ENCODE measurements at regions not wholly inside any gene's neighbourhood (a gene's known extent, or its start where the extent isn't known, plus 50 kb on each side); places are given as distances from the start of the nearest gene placed in this dataset.
"Not testable (repeated sequence)": the region's sequence is repeated elsewhere in the genome, so short reads cannot be mapped to it uniquely, and the experiment has no call there.

DNA sequence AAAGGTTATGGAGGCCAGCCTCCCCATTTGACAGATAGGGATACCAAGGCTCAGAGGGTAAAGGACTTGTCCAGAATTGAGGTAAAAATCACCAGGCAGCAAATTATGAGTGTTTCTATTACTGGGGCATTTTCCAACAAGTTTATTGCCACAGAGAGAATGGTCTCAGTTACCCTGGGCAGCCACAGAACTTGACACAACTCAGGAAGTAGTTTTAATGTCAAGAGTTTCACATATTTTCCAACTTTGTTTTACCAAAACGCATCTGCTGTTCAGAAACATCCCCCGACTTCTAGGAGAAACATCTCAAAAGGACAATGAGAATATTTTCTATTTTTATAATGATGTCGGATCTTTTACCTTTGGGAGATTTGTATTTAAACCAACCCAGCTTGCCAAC lies 107.5 kb upstream of the MRPS22 start:
- no peak for DNase-seq (ENCODE audit: low read depth in 1 of 2, low spot score in 1 of 2)

DNA sequence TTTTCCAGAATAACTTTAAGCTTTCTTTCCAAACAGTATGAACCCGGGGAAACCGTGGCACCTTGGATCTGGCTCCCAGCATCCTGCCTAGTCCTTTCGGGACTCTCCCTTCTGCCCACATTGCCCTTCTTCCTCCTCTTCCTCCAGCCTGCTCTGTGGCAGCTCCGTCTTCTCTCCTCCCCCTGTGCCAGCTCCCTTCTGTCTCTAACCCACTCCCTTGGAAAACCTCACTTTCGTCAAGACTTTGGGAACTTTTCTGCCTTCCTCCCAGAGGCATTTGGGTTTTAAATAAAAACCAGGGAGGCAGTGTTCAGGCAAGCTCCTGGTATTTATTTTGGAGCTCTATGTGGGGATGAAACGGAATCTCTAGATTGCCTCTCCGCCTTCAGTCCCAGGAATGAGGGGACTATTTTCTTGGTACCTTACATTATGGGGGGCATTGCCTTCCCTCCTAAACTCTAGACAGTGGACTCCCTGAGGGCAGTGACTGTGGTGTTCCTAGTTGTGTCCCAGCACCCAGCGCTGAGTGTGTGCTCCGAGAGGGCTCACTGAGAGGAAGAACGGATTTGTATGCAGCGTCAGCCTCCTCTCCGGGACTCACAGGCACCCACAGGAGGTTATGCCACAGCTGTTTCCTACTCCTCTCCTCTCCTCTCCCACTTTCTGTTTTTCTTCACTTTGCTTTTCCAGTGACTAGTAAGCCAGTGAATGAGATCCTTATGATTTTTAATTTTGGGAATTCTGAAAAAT lies 105.4 kb upstream of the MRPS22 start:
- no peak for DNase-seq (ENCODE audit: low read depth in 1 of 2, low spot score in 1 of 2)

DNA sequence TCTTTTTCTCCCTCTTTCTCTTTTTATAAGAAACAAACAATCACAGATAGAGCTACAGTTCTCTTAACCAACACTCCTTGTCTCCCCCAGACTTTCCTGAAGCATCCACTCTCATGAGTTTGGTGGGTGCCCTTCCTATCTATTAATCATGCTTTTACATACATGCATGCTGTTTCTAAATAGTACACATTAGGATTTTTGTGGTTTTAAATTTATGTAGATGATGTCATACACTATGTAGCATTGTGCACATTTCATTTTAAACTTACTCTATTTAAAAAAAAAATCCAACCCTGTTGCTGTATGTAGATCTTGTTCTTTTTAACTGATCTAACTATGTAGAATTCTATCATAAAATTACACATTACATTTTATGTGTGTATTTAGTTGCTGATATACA lies 104.3 kb upstream of the MRPS22 start:
- DNase-seq (ENCODE audit: low read depth in 1 of 2, low spot score in 1 of 2): no peak

DNA sequence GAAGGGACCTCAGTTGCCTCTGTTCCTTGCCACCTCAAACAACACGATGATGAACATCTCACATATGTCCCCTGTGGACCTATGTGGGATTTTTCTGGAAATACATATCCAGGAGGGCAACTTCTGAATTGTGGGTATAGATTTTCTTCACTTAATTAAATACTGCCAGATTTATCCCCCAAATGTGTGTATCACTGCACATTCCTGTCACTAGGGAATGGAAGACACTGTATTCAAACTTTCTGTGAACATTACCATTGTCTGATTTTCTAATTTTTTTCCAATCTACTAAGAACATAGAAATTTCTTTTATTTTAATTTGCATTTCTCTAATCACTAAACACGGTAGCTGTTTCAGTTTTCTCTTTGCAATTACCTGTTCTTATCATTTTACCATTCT lies 102.0 kb upstream of the MRPS22 start:
- no peak for DNase-seq (ENCODE audit: low read depth in 1 of 2, low spot score in 1 of 2)

DNA sequence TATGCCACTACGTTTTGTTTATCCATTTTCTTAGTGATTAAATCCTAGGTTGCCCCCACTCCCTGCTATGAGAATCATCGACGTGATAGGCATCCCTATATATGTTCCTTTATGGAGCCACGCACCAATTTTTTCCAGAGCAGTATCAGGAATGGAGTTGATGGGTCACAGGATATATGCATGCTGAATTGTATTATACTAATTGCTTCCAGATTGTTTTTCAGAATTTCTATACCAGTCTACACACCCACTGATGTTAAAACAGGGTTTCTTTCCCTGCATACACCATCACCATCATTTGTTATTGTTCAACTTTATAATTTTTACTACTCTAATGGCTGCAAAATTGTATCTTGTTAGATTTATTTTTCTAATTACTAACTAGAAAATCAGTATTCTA lies 100.1 kb upstream of the MRPS22 start:
- DNase-seq (ENCODE audit: low read depth in 1 of 2, low spot score in 1 of 2): no peak

DNA sequence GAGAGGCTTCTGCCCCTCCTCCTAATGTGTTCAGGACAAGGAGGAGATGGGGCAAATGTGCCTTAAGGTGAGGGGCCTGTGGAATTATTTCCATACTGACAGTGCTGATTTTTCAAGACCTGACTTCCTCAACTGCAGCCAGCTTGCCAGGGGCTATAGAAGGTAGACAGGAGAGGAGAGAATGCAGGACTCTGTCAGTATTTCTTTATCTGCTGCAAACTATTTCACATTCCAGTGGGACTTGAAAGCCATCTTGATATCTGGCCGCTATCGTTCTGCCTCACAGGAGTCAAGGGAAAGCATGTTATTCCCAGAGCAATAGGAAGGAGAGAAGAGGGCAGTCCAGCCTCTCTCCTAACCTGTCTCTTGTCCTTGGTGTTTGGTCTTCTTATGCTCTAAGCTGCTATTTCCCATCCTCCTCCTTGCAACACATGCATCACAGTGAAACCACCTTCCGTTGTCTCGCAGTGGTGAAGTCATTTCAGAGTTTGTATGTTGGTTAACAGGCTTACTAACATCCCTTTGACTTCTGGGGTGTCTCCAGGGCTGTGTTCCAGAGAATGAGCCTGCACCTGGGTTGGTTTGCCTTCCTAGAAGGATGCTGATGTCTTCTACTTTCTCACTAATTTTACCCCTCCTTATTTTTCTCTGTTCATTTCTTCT lies 95.1 kb upstream of the MRPS22 start:
- no peak for DNase-seq (ENCODE audit: low read depth in 1 of 2, low spot score in 1 of 2)

DNA sequence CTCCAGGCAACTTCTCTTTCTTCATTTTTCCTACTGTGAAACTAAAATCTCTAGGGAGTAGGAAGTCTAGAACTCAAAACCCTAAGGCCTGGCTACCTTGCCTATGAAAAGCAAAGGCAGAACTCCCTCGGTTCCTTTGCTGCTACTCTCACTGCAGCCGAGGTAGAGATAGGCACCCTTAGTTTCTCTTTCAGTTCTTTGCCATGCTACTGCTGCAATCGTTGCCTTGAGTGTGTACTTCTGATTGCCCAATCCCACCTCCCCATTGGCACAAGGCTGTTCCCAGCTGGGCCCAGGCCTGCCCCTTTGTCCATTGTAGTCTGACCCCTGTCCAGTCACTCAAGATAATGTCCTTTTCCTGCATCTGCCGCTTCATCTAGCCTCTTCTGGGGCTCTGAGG lies 92.3 kb upstream of the MRPS22 start:
- no peak for DNase-seq (ENCODE audit: low read depth in 1 of 2, low spot score in 1 of 2)

DNA sequence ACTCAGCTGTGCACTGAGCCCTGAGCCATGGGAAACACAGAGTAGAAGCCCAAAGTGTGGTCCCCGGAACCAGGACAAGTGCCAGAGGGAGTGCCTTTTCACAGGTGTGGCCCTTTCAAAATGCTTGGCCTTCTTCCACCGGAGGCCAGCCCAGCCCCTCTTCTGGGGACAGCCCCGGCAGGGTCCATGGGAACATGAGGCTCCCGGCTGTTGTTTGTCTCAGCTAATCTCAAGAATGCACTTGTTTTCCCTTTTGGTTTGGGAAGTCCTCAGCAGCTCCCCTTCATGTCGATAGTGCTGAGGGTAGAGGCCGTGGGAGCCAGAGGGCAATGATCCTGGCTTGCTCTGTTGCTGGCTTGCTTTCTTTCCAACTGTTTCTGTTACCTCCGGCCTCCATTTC lies 91.1 kb upstream of the MRPS22 start:
- no peak for DNase-seq (ENCODE audit: low read depth in 1 of 2, low spot score in 1 of 2)

DNA sequence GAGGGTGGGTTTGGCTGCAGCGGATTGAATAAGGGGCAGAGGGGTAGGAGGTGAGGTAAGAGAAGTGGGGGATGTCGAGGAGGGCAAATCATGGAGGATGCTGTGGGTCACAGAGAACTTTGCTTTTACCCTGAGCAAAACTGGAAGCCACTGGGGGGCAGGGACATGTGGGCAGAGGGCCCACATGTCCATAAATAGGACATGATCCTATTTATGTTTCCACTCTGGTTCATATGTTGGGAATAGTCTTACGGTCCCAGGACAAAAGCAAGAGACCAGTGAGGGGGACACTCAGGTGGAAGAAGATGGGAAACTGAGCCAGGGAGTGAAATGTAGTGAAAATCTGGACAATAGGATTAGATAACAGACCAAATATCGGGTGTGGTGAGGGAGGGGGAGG lies 85.5 kb upstream of the MRPS22 start:
- DNase-seq (ENCODE audit: low read depth in 1 of 2, low spot score in 1 of 2): no peak

DNA sequence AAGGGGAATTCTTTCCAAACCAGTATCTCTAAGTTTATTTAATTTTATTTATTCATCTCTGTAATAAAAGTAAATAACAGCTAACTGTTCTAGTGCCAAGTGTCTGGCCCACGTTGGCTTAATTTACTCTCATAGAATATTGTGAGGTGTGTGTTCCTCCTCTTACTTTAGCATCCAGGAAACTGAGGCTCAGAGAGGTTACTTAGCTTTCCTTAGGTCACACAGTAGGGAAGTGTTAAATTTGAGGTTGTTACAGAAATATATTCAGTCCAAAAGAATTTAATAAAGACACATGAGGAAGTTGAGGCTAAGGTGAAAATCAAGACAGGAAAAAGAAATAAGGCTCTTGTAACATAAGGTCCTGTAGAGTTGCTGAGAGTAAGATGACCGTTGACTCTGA lies 84.4 kb upstream of the MRPS22 start:
- no peak for DNase-seq (ENCODE audit: low read depth in 1 of 2, low spot score in 1 of 2)

DNA sequence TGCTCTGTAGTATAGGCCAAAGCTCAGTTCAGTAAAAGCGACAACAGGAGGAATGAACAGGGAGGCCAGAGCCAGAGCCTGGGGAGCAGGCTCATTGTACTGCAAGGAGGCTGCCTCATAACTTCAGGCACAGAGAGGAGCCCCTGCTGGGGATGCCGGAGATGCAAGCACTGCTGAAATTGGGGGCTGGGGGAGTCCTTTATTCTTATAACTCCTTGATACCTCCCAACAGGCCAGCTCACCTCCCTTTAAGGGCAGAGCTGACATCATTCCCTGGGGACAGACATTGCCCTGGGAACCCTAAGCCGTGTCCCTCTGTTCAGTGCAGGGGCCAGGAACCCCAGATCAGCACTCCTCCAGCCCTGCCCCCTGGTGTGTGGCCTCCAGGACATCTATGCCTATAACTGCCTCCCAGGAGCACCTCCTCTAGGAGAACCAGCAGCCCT lies 83.8 kb upstream of the MRPS22 start:
- DNase-seq (ENCODE audit: low read depth in 1 of 2, low spot score in 1 of 2): no peak

DNA sequence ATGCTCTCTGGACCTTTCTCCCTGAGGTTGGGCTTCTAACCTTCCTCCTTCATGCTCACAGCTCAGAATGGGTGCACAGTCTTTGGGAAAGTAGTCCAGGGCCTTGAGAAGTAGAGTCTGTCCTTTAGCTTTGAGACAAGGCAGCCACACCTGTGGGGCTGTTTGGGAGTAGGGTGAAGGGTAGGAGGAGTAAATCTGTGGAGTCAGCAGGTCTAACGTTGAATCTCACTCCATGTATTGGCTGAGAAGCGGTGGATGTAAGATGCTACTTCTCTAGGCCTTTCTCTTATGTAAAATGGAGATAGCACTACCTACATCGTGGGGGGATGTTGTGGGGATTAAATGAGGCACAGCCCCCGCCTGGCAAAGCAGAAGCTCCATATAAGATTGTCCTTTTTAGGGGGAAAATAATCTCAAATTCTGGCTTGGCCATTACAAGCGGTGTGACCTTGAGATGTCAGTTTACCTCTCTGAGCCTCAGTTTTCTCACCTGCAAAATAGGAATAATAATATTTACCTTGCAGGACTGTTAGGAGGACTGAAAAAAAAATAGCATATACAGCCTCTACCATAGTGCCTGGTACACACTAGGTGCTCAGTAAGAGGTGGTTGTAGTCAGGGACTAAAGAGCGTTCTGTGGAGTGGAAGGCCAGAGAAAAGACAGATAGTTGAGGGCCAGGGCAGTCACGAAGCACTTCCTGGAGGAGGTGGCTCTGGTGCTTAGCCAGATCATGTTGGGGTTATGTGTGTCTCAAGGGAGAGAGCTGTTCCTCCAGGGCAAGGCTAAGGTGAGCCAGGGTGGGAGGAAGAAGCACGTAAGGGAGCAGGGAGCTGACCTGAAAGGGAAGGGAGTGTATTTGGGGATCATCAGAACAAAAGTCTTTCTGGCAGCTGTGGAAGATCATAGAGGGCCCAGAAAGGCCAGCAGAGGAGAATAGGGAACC lies 82.8 kb upstream of the MRPS22 start:
- DNase-seq (ENCODE audit: low read depth in 1 of 2, low spot score in 1 of 2): no peak

DNA sequence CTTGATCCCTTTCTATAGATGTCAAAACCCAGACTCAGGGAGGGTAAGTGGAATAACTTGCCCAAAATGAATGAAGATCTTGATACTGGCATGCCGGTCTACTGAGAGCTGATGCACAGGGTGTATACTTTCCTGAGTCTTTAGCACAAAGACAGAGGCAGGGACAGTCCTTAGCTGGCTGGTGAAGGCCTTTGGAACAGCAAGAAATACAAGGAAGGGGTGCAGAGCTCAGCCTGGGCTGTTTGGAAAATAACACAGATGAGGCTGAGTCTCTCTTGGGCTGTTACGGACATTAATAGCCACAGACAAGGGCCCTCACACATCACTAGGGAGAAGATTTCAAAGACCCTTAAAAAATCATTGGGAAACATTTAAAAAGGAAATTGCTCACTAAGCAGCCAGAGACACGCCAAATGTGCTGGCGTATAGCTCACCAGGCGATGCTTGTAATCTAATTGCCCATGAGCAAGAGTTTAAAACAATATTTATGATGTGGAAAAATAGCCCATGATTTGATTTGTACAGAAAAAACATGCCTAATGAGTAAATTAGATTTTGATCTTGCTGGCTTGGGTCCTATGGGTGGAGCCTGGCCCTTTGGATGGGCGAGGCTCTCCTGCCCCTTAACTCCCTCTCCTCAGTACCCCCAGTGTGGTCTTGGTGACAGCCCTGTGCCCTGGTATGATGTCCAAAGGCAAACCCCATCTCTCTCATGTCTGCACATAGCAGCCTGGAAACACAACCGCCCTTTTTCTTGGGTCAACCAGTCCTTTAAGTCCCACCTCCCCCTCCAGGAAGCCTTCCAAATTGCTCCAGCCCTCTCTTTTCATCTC lies 81.8 kb upstream of the MRPS22 start:
- no peak for DNase-seq (ENCODE audit: low read depth in 1 of 2, low spot score in 1 of 2)

DNA sequence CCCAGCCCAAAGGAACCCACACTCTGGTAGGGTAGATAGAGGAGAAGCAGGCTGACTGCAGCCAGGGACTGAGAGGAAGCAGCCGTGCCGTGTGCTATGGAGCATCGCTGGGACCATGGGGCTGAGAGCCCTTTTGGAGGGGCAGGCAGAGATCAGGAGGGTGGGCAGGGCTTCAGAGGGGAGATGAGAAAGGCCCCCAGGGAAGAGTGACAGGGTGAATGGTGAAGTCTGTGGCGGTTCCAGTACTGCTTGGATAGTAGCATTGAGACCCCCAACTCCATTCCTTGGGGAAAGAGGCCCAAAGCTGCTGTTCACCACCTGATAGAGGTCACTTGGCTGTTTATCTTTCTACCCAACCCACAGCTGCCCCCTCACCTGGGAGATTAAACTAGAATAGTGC lies 80.0 kb upstream of the MRPS22 start:
- no peak for DNase-seq (ENCODE audit: low read depth in 1 of 2, low spot score in 1 of 2)

DNA sequence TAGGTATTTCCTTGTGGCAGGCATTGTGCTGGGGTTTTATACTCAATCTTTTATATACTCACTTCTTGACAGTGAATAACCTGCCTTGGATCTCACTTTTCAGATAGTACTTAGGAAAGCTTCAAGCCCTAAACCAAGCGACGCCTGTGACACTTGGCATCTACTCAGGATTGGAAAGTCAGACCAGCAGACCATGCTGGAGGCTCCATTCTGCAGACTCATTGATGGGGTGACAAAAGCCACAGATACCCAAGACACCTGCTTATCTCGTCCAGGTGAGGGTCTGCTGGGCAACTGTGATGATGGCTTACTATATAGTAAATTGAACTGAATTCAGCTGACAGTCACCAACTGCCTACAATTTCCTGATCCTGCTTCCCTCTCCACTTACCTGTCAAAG lies 79.4 kb upstream of the MRPS22 start:
- DNase-seq (ENCODE audit: low read depth in 1 of 2, low spot score in 1 of 2): no peak

DNA sequence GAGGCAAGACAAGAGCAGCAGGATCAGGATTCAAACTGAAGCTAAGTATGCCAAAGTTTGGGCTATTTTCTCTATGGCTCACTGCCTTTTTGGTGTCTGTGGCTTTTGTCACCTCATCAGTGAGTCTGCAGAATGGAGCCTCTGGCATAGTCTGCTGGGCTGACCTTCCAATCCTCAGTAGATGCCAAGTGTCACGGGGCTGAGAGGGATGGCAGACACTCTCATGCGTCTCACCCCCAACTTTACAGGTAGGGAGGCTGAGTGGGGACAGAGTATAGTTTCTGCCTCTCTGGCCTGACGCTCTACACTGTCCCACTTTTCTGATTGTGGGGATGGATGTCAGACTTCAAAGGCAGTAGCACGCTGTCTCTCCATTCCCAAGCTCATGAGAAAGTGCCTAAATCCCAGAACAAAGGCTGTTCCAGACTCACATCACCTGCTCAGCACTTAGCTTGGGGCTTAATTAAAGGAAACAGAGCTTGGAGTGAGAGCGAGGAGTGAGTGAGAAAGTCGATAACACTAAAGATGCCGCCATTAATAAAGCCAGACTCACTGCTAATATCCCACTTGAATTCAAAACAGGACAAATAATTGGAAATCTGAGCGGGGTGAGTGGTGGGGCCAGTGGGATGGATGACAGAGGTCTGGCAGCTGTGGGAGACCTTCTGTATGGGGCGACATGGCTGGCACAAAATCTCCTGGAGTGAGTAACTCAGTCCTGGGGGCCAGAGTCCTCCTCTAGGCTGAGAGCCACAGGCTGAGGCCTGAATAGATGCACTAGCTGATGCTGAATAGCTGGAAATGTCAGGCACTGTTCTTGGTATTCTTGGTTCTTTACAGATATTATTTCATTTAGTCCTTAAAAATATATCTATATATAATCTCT lies 78.4 kb upstream of the MRPS22 start:
- DNase-seq (ENCODE audit: low read depth in 1 of 2, low spot score in 1 of 2): no peak

DNA sequence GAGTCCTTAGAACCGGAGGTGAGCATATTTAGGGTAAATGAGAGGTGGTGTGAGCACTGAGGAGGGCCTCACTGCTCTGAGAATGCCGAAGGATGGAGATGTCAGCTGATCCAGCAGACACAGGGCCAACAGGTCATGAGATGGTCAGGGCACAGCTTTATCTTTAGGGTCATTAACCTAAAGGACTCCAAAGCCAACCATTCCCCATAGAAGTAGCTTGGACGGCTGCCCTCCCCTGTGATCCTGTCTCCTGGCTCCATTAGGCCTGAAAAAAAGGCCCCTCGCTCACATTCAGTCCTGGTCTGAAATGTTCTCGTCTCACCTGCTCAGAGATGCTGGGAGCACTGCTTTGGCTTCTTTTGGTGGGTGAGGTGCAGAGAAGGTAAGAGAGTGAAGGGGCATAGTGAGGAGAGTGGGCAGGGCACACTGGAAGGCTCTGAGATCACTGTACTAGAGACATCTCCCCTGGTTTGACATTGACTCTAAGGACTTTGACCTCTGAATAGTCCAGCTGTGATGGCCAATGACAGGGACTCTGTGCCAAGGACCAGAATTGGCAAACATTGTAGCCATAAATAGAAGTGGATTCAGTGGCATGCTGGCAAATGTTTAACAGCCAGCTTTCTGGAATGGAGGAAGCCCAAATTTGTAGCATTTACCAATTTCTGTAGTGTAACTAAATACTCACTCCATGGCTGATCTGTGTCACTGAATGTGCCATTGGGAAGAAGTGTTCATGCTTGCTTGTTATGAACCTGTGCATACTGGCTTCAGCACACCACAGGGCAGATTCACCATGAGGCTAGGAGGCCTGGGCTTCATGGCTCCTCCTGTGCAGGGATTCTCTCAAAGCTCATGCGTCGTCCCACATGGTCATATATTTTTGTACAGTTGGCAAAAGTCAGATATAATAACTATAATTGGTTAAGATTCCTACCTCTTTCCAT lies 76.2 kb upstream of the MRPS22 start:
- no peak for DNase-seq (ENCODE audit: low read depth in 1 of 2, low spot score in 1 of 2)

DNA sequence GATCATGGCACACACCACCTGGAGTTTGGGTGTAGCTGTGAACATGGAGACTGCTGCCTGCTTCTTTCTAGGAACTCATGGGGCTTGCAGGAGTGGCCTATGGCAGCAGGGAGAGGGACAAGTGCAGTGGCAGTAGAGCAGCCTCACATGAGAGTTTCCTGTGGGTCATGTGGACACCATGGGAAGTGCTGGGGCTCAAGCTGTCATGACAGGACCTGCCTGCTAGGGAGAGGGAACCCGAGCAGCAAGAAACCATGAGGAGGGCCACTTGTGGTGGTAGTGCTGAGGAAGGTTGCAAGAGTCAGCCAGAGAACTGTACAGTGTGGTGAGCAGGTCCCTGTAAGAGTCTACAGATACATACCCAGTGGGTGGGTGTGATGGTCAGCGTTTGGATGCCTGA lies 73.8 kb upstream of the MRPS22 start:
- DNase-seq (ENCODE audit: low read depth in 1 of 2, low spot score in 1 of 2): no peak

DNA sequence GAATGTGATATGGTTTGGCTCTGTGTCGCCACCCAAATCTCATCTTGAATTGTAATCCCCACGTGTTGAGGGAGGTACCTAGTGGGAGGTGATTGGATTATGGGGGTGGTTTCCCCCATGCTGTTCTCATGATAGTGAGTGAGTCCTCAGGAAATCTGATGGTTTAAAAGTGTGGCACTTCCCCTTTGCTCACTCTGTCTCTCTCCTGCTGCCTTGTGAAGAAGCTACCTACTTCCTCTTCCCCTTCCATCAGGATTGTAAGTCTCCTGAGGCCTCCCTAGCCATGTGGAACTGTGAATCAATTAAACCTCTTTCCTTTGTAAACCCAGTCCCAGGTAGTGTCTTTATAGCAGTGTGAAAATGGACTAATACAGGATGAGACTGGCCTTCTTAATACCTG lies 73.2 kb upstream of the MRPS22 start:
- DNase-seq (ENCODE audit: low read depth in 1 of 2, low spot score in 1 of 2): not testable (repeated sequence)

Data from activated T-helper 1 cell treated with anti-CD3 and anti-CD28 coated beads, Interleukin-2, amount 50 U/mL, for 16 hours (primary cell).